ENCODE measurements at regions not wholly inside any gene's neighbourhood (a gene's known extent, or its start where the extent isn't known, plus 50 kb on each side); places are given as distances from the start of the nearest gene placed in this dataset.

GRCh38 chr4:135949931-135950330 lies 1582.4 kb downstream of the PCDH18 start:
- H3K9me2 ChIP-seq (ENCODE audit: insufficient read depth): peaks cover 2% of the 10 kb centered on the region; the same call in 1 of the 2 replicates
- ChIA-PET CTCF (no interaction called here), RAD21 (ENCODE audit: low non-redundant PET in 1 of 2, low total read pairs in 2 of 2, uncharacterized antibody in 2 of 2, unreplicated experiment in 2 of 2) (no interaction called here), POLR2A (no interaction called here)
- H3K4me2 ChIP-seq (ENCODE audit: low read length): no peak overlapping the region
- DNase-seq (ENCODE audit: low read depth, low spot score) (no peak), ATAC-seq (no peak)
- peaks cover 0 to 3% of the 10 kb centered on the region in 2 experiments; a peak in 1 of 4 replicates for H3K9me3 ChIP-seq (ENCODE audit: control insufficient read depth in 1 of 2, insufficient read depth in 1 of 2, low read depth in 1 of 2, low read length in 2 of 2)
- H2AFZ ChIP-seq (ENCODE audit: low read depth, low read length, poor library complexity, severe bottlenecking): no peak overlapping the region
- H3K4me1 ChIP-seq (ENCODE audit: control insufficient read depth in 1 of 2, insufficient read depth in 2 of 2, low read length in 2 of 2): no peaks in the 10 kb centered on the region
- no peaks in the 10 kb centered on the region for H3K79me2 ChIP-seq (ENCODE audit: insufficient read depth, low read length)
- no peaks in the 10 kb centered on the region for H4K20me1 ChIP-seq (ENCODE audit: insufficient read depth)
- no peak overlapping the region for H3K27ac ChIP-seq (ENCODE audit: low read depth, low read length)
- H3K4me3 ChIP-seq (replicated peaks in 1 of 2; ENCODE audit: low read depth in 1 of 2, low read length in 2 of 2): no peak overlapping the region
- no TSS peak for BruUV-seq (replicated peaks)
- TF ChIP-seq SP1 (IDR thresholded peaks at IDR 0.05; ENCODE audit: low read depth) (no peak), CBX3 (IDR thresholded peaks at IDR 0.05; ENCODE audit: low read depth) (no peak), MAX (IDR thresholded peaks at IDR 0.05) (no peak), FOSL1 (IDR thresholded peaks at IDR 0.05; ENCODE audit: low read depth) (no peak), ZFX (IDR thresholded peaks at IDR 0.05) (no peak), EGR1 (IDR thresholded peaks at IDR 0.05; ENCODE audit: low read depth) (no peak), SRF (IDR thresholded peaks at IDR 0.05; ENCODE audit: low read depth) (no peak), REST (IDR thresholded peaks at IDR 0.05; ENCODE audit: low read depth) (no peak), YY1 (IDR thresholded peaks at IDR 0.05; ENCODE audit: extremely low read depth, insufficient replicate concordance, low read depth, low read length) (no peak), CEBPB (IDR thresholded peaks at IDR 0.05; ENCODE audit: low read depth) (no peak), TCF7L2 (IDR thresholded peaks at IDR 0.05; ENCODE audit: borderline replicate concordance, extremely low read depth, insufficient read depth, insufficient read length) (no peak), EZH2phosphoT487 (IDR thresholded peaks at IDR 0.05; ENCODE audit: borderline replicate concordance) (no peak), POLR2AphosphoS5 (IDR thresholded peaks at IDR 0.05; ENCODE audit: low read depth, low read length) (no peak), EZH2 (IDR thresholded peaks at IDR 0.05) (no peak), JUND (IDR thresholded peaks at IDR 0.05) (no peak)
- H3K9ac ChIP-seq (ENCODE audit: low read length): no peak overlapping the region
- H3K36me3 ChIP-seq (ENCODE audit: control insufficient read depth in 1 of 2, insufficient read depth in 2 of 2, low read length in 2 of 2): no peaks in the 10 kb centered on the region
- intact Hi-C loops (cut with micrococcal nuclease): no loop called here
- no peaks in the 10 kb centered on the region for H3K27me3 ChIP-seq (ENCODE audit: insufficient read depth, low read length)

Measured in HCT116 (cell line).